C4-2B (cell line): ENCODE measurements at regions not wholly inside any gene's neighbourhood (a gene's known extent, or its start where the extent isn't known, plus 50 kb on each side); places are given as distances from the start of the nearest gene placed in this dataset.

Experiments used
- ZFX ChIP-seq: fragments of 450-650 bp; IDR thresholded peaks from 2 replicates; pipeline ENCODE4 v1.6.1; 2017
- TF ChIP-seq, protein P1 (sequence below): fragments of 450-650 bp; conservative IDR thresholded peaks from 2 replicates; pipeline ENCODE4 v1.5.1; 2017; ENCODE audit warnings: mild to moderate bottlenecking

GRCh38 chr7:86222806-86223205, 420.9 kb upstream of the GRM3 start:
- TF ChIP-seq, protein P1, sequence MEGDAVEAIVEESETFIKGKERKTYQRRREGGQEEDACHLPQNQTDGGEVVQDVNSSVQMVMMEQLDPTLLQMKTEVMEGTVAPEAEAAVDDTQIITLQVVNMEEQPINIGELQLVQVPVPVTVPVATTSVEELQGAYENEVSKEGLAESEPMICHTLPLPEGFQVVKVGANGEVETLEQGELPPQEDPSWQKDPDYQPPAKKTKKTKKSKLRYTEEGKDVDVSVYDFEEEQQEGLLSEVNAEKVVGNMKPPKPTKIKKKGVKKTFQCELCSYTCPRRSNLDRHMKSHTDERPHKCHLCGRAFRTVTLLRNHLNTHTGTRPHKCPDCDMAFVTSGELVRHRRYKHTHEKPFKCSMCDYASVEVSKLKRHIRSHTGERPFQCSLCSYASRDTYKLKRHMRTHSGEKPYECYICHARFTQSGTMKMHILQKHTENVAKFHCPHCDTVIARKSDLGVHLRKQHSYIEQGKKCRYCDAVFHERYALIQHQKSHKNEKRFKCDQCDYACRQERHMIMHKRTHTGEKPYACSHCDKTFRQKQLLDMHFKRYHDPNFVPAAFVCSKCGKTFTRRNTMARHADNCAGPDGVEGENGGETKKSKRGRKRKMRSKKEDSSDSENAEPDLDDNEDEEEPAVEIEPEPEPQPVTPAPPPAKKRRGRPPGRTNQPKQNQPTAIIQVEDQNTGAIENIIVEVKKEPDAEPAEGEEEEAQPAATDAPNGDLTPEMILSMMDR = no peak
- no peak for TF ChIP-seq ZFX
